Neuronal stem cell (in vitro differentiated cells): ENCODE measurements at regions not wholly inside any gene's neighbourhood (a gene's known extent, or its start where the extent isn't known, plus 50 kb on each side); places are given as distances from the start of the nearest gene placed in this dataset.

ENCODE experiments used
- DNase-seq: peaks from one replicate; pipeline ENCODE4 v3.0.0-alpha.2; 2013; ENCODE audit warnings: low spot score
- H2AFZ ChIP-seq: one replicate; pipeline ENCODE4 v1.6.1; 2013; ENCODE audit warnings: mild to moderate bottlenecking, low read length, inconsistent platforms
- H2AK5ac ChIP-seq: 2 replicates; pipeline ENCODE4 v1.6.1; 2013; ENCODE audit warnings: low read depth, mild to moderate bottlenecking, inconsistent platforms, low read length, moderate library complexity, mixed read lengths
- H2BK120ac ChIP-seq: 2 replicates; pipeline ENCODE4 v1.6.1; 2013; ENCODE audit warnings: low read depth, mild to moderate bottlenecking, inconsistent platforms, low read length, moderate library complexity, mixed read lengths
- H2BK12ac ChIP-seq: one replicate; pipeline ENCODE4 v1.6.1; 2013; ENCODE audit warnings: low read length, inconsistent platforms
- H2BK15ac ChIP-seq: 2 replicates; pipeline ENCODE4 v1.6.1; 2013; ENCODE audit warnings: mild to moderate bottlenecking, low read length, inconsistent platforms, mixed read lengths
- H2BK5ac ChIP-seq: one replicate; pipeline ENCODE4 v1.6.1; 2013; ENCODE audit warnings: inconsistent platforms, mild to moderate bottlenecking, low read length, moderate library complexity
- H3K14ac ChIP-seq: one replicate; pipeline ENCODE4 v1.6.1; 2013; ENCODE audit warnings: low read length, inconsistent platforms
- H3K18ac ChIP-seq: 2 replicates; pipeline ENCODE4 v1.6.1; 2013; ENCODE audit warnings: low read length, inconsistent platforms
- H3K23ac ChIP-seq: 2 replicates; pipeline ENCODE4 v1.6.1; 2013; ENCODE audit warnings: low read depth, mild to moderate bottlenecking, mixed read lengths, low read length, inconsistent platforms; ENCODE audit not compliant: poor library complexity
- H3K27ac ChIP-seq: replicated peaks from 3 replicates; pipeline ENCODE4 v1.5.1; 2013; ENCODE audit warnings: low read length, inconsistent platforms
- H3K27me3 ChIP-seq, 3 experiments: 2 replicates each; pipeline ENCODE4 v1.6.1; 2013; ENCODE audit warnings: low read length in 3 of 3, mild to moderate bottlenecking in 2 of 3, inconsistent platforms in 1 of 3, low read depth in 1 of 3, mixed read lengths in 1 of 3, moderate library complexity in 1 of 3; ENCODE audit not compliant: control insufficient read depth in 3 of 3, insufficient read depth in 3 of 3
- H3K36me3 ChIP-seq, 2 donors: replicated peaks in 1 of 2; 2 replicates each; pipeline ENCODE4 v1.6.1; 2013; ENCODE audit warnings: low read length in 2 of 2; ENCODE audit not compliant: control insufficient read depth in 2 of 2, insufficient read depth in 2 of 2
- H3K4ac ChIP-seq: 2 replicates; pipeline ENCODE4 v1.6.1; 2013; ENCODE audit warnings: inconsistent platforms, mild to moderate bottlenecking, low read length, moderate library complexity
- H3K4me1 ChIP-seq, 2 donors: 1 replicate in 1 of 2; 2 replicates in 1 of 2; pipeline ENCODE4 v1.6.1; 2013; ENCODE audit warnings: low read length in 2 of 2, low read depth in 1 of 2; ENCODE audit not compliant: control insufficient read depth in 2 of 2, insufficient read depth in 1 of 2
- H3K4me2 ChIP-seq: one replicate; pipeline ENCODE4 v1.6.1; 2013; ENCODE audit warnings: mild to moderate bottlenecking, low read length, inconsistent platforms; ENCODE audit not compliant: insufficient read depth, poor library complexity, severe bottlenecking
- H3K4me3 ChIP-seq, 2 donors: 2 replicates each; pipeline ENCODE4 v1.5.1; 2013; ENCODE audit warnings: low read length in 2 of 2, mild to moderate bottlenecking in 2 of 2, inconsistent platforms in 1 of 2, moderate library complexity in 1 of 2
- H3K79me1 ChIP-seq: one replicate; pipeline ENCODE4 v1.6.1; 2013; ENCODE audit warnings: low read depth, mild to moderate bottlenecking, inconsistent platforms, low read length, moderate library complexity
- H3K9ac ChIP-seq: one replicate; pipeline ENCODE4 v1.6.1; 2013; ENCODE audit warnings: mild to moderate bottlenecking, low read depth, low read length, inconsistent platforms; ENCODE audit not compliant: poor library complexity
- H3K9me3 ChIP-seq, 2 donors: replicated peaks in 1 of 2; 2 replicates each; pipeline versions ENCODE3 to v1.6.1; 2013; ENCODE audit warnings: low read length in 2 of 2, mild to moderate bottlenecking in 2 of 2, inconsistent platforms in 1 of 2, low read depth in 1 of 2, mixed read lengths in 1 of 2, moderate library complexity in 1 of 2; ENCODE audit not compliant: control insufficient read depth in 2 of 2, insufficient read depth in 1 of 2
- H4K8ac ChIP-seq: one replicate; pipeline ENCODE4 v1.6.1; 2013; ENCODE audit warnings: low read depth, mild to moderate bottlenecking, inconsistent platforms, low read length, moderate library complexity
- H4K91ac ChIP-seq: one replicate; pipeline ENCODE4 v1.6.1; 2013; ENCODE audit warnings: low read length, low read depth, mild to moderate bottlenecking, inconsistent platforms; ENCODE audit not compliant: poor library complexity
- WGBS, 2 donors: extraction: QIAGEN DNeasy Blood & Tissue Kit; methylation state at CpG; one replicate each; pipeline ENCODE4 v1.1.7; 2013; ENCODE audit warnings: missing lambda C conversion rate in 2 of 2, mixed read lengths in 1 of 2; ENCODE audit not compliant: insufficient read length in 2 of 2, insufficient replicate concordance in 1 of 2; ENCODE audit errors: extremely low coverage in 2 of 2; 5-methylcytosine and 5-hydroxymethylcytosine counted together

- DNase-seq: no peak
- Histone ChIP-seq H4K8ac (no peak overlapping the region), H2BK12ac (no peak overlapping the region), H3K23ac (no peak overlapping the region), H3K18ac (no peak overlapping the region), H3K27me3 (no peaks in the 10 kb centered on the region), H2AK5ac (no peak overlapping the region), H3K79me1 (no peaks in the 10 kb centered on the region), H3K27ac (no peak overlapping the region), H3K4me1 (peaks cover 0 to 3% of the 10 kb centered on the region in 2 donors), H3K4me2 (no peak overlapping the region), H3K36me3 (no peaks in the 10 kb centered on the region), H3K9ac (no peak overlapping the region), H3K4me3 (no peak overlapping the region), H4K91ac (no peak overlapping the region), H2BK120ac (no peak overlapping the region), H2BK15ac (no peak overlapping the region), H2BK5ac (no peak overlapping the region), H3K4ac (no peak overlapping the region), H3K14ac (no peak overlapping the region), H3K9me3 (no peaks in the 10 kb centered on the region), H2AFZ (no peak overlapping the region)
Measured at GRCh38 chr1:194830387-194830786, 1644.0 kb upstream of the B3GALT2 start.

DNA sequence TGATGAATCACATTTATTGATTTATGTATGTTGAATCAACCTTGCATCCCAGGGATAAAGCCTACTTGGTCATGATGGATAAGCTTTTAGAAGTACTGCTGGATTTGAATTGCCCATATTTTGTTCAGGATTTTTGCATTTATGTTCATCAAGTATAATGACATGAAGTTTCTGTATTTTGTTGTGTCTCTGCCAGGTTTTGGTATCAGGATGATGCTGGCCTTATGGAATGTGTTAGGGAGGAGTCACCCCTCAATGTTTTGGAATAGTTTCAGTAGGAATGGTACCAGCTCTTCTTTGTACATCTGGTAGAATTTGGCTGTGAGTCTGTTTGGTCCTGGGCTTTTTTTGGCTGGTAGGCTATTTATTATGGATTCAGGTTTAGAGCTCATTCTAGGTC, 1643.1 kb upstream of the B3GALT2 start:
- Histone ChIP-seq H3K18ac (no peak overlapping the region), H3K36me3 (no peaks in the 10 kb centered on the region), H2BK5ac (no peak overlapping the region), H2AFZ (no peak overlapping the region), H3K4me3 (no peak overlapping the region), H3K9me3 (no peaks in the 10 kb centered on the region), H3K27me3 (no peaks in the 10 kb centered on the region), H2BK120ac (no peak overlapping the region), H3K4me2 (no peak overlapping the region), H3K79me1 (no peaks in the 10 kb centered on the region), H2BK15ac (no peak overlapping the region), H4K8ac (no peak overlapping the region), H2BK12ac (no peak overlapping the region), H3K27ac (no peak overlapping the region), H4K91ac (no peak overlapping the region), H3K9ac (no peak overlapping the region), H3K4ac (no peak overlapping the region), H3K23ac (no peak overlapping the region), H2AK5ac (no peak overlapping the region), H3K4me1 (peaks cover 0 to 3% of the 10 kb centered on the region in 2 donors), H3K14ac (no peak overlapping the region)
- DNase-seq: no peak

- no peak overlapping the region for H3K9ac ChIP-seq
- no peak overlapping the region for H3K14ac ChIP-seq
- H3K4ac ChIP-seq: no peak overlapping the region
- no peak overlapping the region for H2BK12ac ChIP-seq
- no peak overlapping the region for H2AK5ac ChIP-seq
- H2AFZ ChIP-seq: no peak overlapping the region
- no peak overlapping the region for H2BK120ac ChIP-seq
- no peak overlapping the region for H2BK5ac ChIP-seq
- no peak overlapping the region for H4K8ac ChIP-seq
- no peak for DNase-seq
- H3K18ac ChIP-seq: no peak overlapping the region
- H3K27ac ChIP-seq: no peak overlapping the region
- no peaks in the 10 kb centered on the region for H3K27me3 ChIP-seq
- H4K91ac ChIP-seq: no peak overlapping the region
- no peak overlapping the region for H3K4me2 ChIP-seq
- H2BK15ac ChIP-seq: no peak overlapping the region
- no peak overlapping the region for H3K23ac ChIP-seq
- no CpG with 5 or more reads among the region's 1 CpG for WGBS, 2 donors
- H3K36me3 ChIP-seq: no peaks in the 10 kb centered on the region
- no peaks in the 10 kb centered on the region for H3K79me1 ChIP-seq
- no peaks in the 10 kb centered on the region for H3K4me1 ChIP-seq
- no peaks in the 10 kb centered on the region for H3K9me3 ChIP-seq
- H3K4me3 ChIP-seq: no peak overlapping the region
Measured at GRCh38 chr1:194825382-194825781, 1639.0 kb upstream of the B3GALT2 start.

DNA sequence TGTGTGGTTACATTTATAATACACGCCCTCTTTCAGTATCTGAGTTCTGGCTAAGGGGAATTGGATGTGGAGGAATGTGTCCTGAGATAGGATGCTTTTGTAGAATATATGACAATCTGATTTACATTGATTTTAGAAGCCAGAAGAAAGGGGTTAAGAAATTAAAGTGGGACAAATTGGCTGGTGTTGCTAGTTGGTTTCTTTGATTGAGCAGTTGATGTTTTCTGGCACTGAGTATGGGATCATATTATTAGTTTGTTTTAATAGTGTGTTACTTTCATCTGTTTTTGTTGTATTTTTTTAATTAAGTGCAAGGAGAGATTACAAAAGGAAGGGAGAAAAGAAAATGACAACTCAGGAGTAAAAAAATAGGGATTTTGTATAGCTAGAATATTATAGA, 1634.7 kb upstream of the B3GALT2 start:
- Histone ChIP-seq H3K4me1 (no peaks in the 10 kb centered on the region), H3K27ac (no peak overlapping the region), H3K36me3 (no peaks in the 10 kb centered on the region), H3K4me2 (no peak overlapping the region), H3K23ac (no peak overlapping the region), H2AK5ac (no peak overlapping the region), H3K14ac (no peak overlapping the region), H3K27me3 (no peaks in the 10 kb centered on the region), H3K9ac (no peak overlapping the region), H2BK12ac (no peak overlapping the region), H3K4me3 (no peak overlapping the region), H3K9me3 (no peaks in the 10 kb centered on the region), H2BK5ac (no peak overlapping the region), H4K91ac (no peak overlapping the region), H3K79me1 (no peaks in the 10 kb centered on the region), H4K8ac (no peak overlapping the region), H2BK15ac (no peak overlapping the region), H2AFZ (no peak overlapping the region), H3K18ac (no peak overlapping the region), H3K4ac (no peak overlapping the region), H2BK120ac (no peak overlapping the region)
- no peak for DNase-seq
- no CpG with 5 or more reads among the region's 1 CpG for WGBS, 2 donors
